HepG2 (cell line): ENCODE measurements at regions not wholly inside any gene's neighbourhood (a gene's known extent, or its start where the extent isn't known, plus 50 kb on each side); places are given as distances from the start of the nearest gene placed in this dataset.

Experiments
- ATAC-seq: fragments of 200-7000 bp; cut with Tn5 transposase; 3 replicates; pipeline ENCODE4 v1.9.1; 2020; ENCODE audit warnings: mild to moderate bottlenecking, moderate library complexity
- BruUV-seq: library from RNA; stranded (reverse); fragments of 400-500 nt; replicated peaks from 2 replicates; lab custom pipeline; 2021; lab: Mats Ljungman, UMichigan
- CTCF ChIA-PET: fragments of 300-600 bp; formaldehyde crosslinking; extraction: SDS; loops from one replicate; lab custom pipeline; 2021; ENCODE audit warnings: low total read pairs, inconsistent platforms, low intra/inter-chr PET ratio; lab: Yijun Ruan, JAX
- POLR2A ChIA-PET: fragments of 350-600 bp; sonication (Branson Sonifier 250); formaldehyde crosslinking; loops from one replicate; lab custom pipeline; 2020; ENCODE audit warnings: antibody characterized with exemption, inconsistent platforms; lab: Yijun Ruan, JAX
- DNase-seq: peaks from one replicate; pipeline ENCODE4 v3.0.0-alpha.2; 2015; ENCODE audit warnings: low spot score
- FAIRE-seq: peaks from 3 replicates; lab custom pipeline; 2011; peaks lifted over from hg19 to GRCh38; lab: Jason Lieb, UNC
- H2AFZ ChIP-seq: one replicate; pipeline ENCODE4 v1.6.1; 2011; ENCODE audit warnings: low read length, inconsistent platforms
- H3K27ac ChIP-seq: fragments of 300-600 bp; 3 replicates; pipeline ENCODE4 v1.8.0; 2011; ENCODE audit warnings: mixed run types, mild to moderate bottlenecking, mixed read lengths, low read length, inconsistent platforms; ENCODE audit not compliant: insufficient read depth; ENCODE audit errors: extremely low read length
- H3K27me3 ChIP-seq, 2 experiments: fragments of 200-600 bp in 1 of 2; 2 replicates in 1 of 2; 3 replicates in 1 of 2; pipeline versions ENCODE4 v1.6.0 to v1.8.0; 2011; ENCODE audit warnings: low read length in 2 of 2, mild to moderate bottlenecking in 2 of 2, moderate library complexity in 2 of 2, inconsistent platforms in 1 of 2; ENCODE audit not compliant: insufficient read depth in 2 of 2, control insufficient read depth in 1 of 2
- H3K36me3 ChIP-seq, 2 experiments: fragments of 200-600 bp in 1 of 2; replicated peaks in 1 of 2; 2 replicates in 1 of 2; 3 replicates in 1 of 2; pipeline versions ENCODE4 v1.5.1 to v1.8.0; 2011; ENCODE audit warnings: low read length in 2 of 2, inconsistent platforms in 1 of 2; ENCODE audit not compliant: insufficient read depth in 2 of 2, control insufficient read depth in 1 of 2
- H3K4me1 ChIP-seq: 2 replicates; pipeline ENCODE4 v1.5.1; 2012; ENCODE audit warnings: low read length, inconsistent platforms; ENCODE audit not compliant: insufficient read depth
- H3K4me2 ChIP-seq: 2 replicates; pipeline ENCODE4 v1.6.0; 2011; ENCODE audit warnings: low read depth, low read length, inconsistent platforms
- H3K4me3 ChIP-seq, 3 experiments: fragments of 200-600 bp in 1 of 3; sonication (generic), shearing (Covaris generic) in 1 of 3; replicated peaks in 1 of 3; 2 replicates each; pipeline ENCODE4 v1.5.1; 2011 to 2016; ENCODE audit warnings: low read length in 3 of 3, inconsistent platforms in 2 of 3, low read depth in 2 of 3, mild to moderate bottlenecking in 2 of 3, control low read depth in 1 of 3, mixed read lengths in 1 of 3; ENCODE audit not compliant: insufficient read depth in 1 of 3
- H3K79me2 ChIP-seq: one replicate; pipeline ENCODE4 v1.6.1; 2011; ENCODE audit warnings: low read length, inconsistent platforms; ENCODE audit not compliant: insufficient read depth
- H3K9ac ChIP-seq: 2 replicates; pipeline ENCODE4 v1.6.0; 2011; ENCODE audit warnings: mild to moderate bottlenecking, low read depth, low read length, inconsistent platforms; ENCODE audit not compliant: insufficient read depth
- H3K9me3 ChIP-seq: 2 replicates; pipeline ENCODE4 v1.5.1; 2012; ENCODE audit warnings: mild to moderate bottlenecking, low read length
- H4K20me1 ChIP-seq: 2 replicates; pipeline ENCODE4 v1.6.0; 2011; ENCODE audit warnings: inconsistent platforms, mild to moderate bottlenecking, low read length, moderate library complexity; ENCODE audit not compliant: insufficient read depth
- FOSL1 ChIP-seq: sonication (generic); formaldehyde crosslinking; IDR thresholded peaks from 2 replicates; pipeline ENCODE4 v1.9.0; 2021; ENCODE audit warnings: missing genetic modification reagents, borderline replicate concordance
- SETDB1 ChIP-seq: sonication (generic); formaldehyde crosslinking; IDR thresholded peaks from 2 replicates; pipeline ENCODE4 v1.5.1; 2020; ENCODE audit warnings: missing genetic modification reagents, mild to moderate bottlenecking, borderline replicate concordance
- SRSF9 ChIP-seq: fragments of 200-400 bp; formaldehyde crosslinking; IDR thresholded peaks from 2 replicates; pipeline ENCODE4 v1.6.1; 2018; ENCODE audit warnings: borderline replicate concordance, mild to moderate bottlenecking, low read depth, low read length; ENCODE audit not compliant: insufficient read depth, poor library complexity, severe bottlenecking
- WGBS: methylation state at CpG from one replicate; pipeline ENCODE4 v1.1.6; 2017; ENCODE audit warnings: low lambda C conversion rate; 5-methylcytosine and 5-hydroxymethylcytosine counted together
- in situ Hi-C: cut with HindIII; loops from 2 replicates; pipeline ENCODE4 v1.10.0; 2017; ENCODE audit warnings: low pct_unique_long_range_greater_than_20kb; ENCODE audit not compliant: extremely low pct_ligation_motif_present
- intact Hi-C: fragments of 100-400 bp; cut with micrococcal nuclease; formaldehyde crosslinking; loops from one replicate; pipeline ENCODE4 v1.10.0; 2022; ENCODE audit not compliant: unreplicated experiment
- TF ChIP-seq, protein P1 (sequence below): sonication (generic); formaldehyde crosslinking; IDR thresholded peaks from 2 replicates; pipeline ENCODE4 v1.5.0; 2020; ENCODE audit warnings: mild to moderate bottlenecking, missing genetic modification reagents, borderline replicate concordance

GRCh38 chr1:37288900-37289299, 185.5 kb upstream of the ZC3H12A start (continued):
- TF ChIP-seq, protein P1, sequence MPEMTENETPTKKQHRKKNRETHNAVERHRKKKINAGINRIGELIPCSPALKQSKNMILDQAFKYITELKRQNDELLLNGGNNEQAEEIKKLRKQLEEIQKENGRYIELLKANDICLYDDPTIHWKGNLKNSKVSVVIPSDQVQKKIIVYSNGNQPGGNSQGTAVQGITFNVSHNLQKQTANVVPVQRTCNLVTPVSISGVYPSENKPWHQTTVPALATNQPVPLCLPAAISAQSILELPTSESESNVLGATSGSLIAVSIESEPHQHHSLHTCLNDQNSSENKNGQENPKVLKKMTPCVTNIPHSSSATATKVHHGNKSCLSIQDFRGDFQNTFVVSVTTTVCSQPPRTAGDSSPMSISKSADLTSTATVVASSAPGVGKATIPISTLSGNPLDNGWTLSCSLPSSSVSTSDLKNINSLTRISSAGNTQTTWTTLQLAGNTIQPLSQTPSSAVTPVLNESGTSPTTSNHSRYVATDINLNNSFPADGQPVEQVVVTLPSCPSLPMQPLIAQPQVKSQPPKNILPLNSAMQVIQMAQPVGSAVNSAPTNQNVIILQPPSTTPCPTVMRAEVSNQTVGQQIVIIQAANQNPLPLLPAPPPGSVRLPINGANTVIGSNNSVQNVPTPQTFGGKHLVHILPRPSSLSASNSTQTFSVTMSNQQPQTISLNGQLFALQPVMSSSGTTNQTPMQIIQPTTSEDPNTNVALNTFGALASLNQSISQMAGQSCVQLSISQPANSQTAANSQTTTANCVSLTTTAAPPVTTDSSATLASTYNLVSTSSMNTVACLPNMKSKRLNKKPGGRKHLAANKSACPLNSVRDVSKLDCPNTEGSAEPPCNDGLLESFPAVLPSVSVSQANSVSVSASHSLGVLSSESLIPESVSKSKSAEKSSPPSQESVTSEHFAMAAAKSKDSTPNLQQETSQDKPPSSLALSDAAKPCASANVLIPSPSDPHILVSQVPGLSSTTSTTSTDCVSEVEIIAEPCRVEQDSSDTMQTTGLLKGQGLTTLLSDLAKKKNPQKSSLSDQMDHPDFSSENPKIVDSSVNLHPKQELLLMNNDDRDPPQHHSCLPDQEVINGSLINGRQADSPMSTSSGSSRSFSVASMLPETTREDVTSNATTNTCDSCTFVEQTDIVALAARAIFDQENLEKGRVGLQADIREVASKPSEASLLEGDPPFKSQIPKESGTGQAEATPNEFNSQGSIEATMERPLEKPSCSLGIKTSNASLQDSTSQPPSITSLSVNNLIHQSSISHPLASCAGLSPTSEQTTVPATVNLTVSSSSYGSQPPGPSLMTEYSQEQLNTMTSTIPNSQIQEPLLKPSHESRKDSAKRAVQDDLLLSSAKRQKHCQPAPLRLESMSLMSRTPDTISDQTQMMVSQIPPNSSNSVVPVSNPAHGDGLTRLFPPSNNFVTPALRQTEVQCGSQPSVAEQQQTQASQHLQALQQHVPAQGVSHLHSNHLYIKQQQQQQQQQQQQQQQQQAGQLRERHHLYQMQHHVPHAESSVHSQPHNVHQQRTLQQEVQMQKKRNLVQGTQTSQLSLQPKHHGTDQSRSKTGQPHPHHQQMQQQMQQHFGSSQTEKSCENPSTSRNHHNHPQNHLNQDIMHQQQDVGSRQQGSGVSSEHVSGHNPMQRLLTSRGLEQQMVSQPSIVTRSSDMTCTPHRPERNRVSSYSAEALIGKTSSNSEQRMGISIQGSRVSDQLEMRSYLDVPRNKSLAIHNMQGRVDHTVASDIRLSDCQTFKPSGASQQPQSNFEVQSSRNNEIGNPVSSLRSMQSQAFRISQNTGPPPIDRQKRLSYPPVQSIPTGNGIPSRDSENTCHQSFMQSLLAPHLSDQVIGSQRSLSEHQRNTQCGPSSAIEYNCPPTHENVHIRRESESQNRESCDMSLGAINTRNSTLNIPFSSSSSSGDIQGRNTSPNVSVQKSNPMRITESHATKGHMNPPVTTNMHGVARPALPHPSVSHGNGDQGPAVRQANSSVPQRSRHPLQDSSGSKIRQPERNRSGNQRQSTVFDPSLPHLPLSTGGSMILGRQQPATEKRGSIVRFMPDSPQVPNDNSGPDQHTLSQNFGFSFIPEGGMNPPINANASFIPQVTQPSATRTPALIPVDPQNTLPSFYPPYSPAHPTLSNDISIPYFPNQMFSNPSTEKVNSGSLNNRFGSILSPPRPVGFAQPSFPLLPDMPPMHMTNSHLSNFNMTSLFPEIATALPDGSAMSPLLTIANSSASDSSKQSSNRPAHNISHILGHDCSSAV (CRISPR knock-in tag): no peak
- TF ChIP-seq SETDB1 (CRISPR knock-in tag): no peak
- TF ChIP-seq FOSL1: no peak

DNA sequence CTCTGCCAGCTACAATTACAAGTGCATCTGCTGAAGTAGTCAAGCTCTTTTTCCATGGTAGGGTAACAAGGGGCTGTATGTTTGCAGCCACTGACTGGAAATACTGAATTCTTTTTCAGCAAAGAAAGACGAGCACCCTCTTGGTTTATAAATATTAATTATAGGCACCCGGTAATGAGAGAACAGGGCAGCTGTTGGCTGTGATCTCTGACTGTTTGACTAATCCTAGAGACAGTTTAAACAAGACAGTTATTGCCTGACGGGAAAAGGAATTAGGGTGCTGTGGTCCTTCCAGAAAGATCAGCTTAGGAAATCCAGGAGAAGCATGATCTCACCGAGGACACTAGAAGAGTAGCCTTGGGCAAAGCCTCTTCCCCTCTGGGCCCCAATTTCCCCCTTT, 183.7 kb upstream of the ZC3H12A start:
- no peak overlapping the region for H3K4me2 ChIP-seq
- no peaks in the 10 kb centered on the region for H3K36me3 ChIP-seq
- ATAC-seq: no peak
- H3K27ac ChIP-seq: no peak overlapping the region
- DNase-seq: no peak
- no peak overlapping the region for H3K9ac ChIP-seq
- ChIA-PET CTCF (no interaction called here), POLR2A (no interaction called here)
- H3K4me1 ChIP-seq: no peaks in the 10 kb centered on the region
- no peaks in the 10 kb centered on the region for H3K79me2 ChIP-seq
- in situ Hi-C loops (no loop called here), intact Hi-C loops (no loop called here)
- no peak for FAIRE-seq
- H4K20me1 ChIP-seq: no peaks in the 10 kb centered on the region
- no TSS peak for BruUV-seq
- H3K4me3 ChIP-seq: no peak overlapping the region
- WGBS: 3% methylated on average over 4 of the region's 4 CpGs
- H3K9me3 ChIP-seq: no peaks in the 10 kb centered on the region
- H3K27me3 ChIP-seq: peaks cover 0 to 29% of the 10 kb centered on the region in 2 experiments; a peak in 3 of 5 replicates
- TF ChIP-seq SRSF9: no peak
- no peak overlapping the region for H2AFZ ChIP-seq
